ENCODE measurements at regions not wholly inside any gene's neighbourhood (a gene's known extent, or its start where the extent isn't known, plus 50 kb on each side); places are given as distances from the start of the nearest gene placed in this dataset.

DNA sequence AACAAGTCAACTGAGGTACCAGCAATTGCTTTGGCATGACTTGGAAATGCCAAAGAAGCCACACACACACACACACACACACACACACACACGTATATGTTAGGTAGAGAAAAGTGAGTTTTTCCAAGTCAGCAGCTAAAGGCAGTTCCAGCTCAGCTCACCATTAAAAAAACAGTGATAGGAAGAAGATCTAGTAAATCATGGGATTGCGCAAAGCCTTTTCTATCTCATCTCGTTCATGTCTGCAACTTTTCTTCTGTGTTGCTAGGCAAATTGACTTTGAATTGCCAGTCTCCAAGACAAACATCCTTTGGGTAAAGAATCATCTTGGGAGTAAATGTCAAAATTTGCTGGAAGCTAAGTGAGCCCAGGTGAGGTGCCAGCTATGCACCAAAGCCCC lies 500.1 kb downstream of the ENC1 start:
- Histone ChIP-seq H2AFZ (ENCODE audit: low read length) (no peak overlapping the region), H3K9me3 (replicated peaks; ENCODE audit: insufficient read depth, low read length) (no peaks in the 10 kb centered on the region), H3K36me3 (replicated peaks; ENCODE audit: insufficient read depth, low read length) (no peaks in the 10 kb centered on the region), H3K9ac (ENCODE audit: low read length) (no peak overlapping the region), H3K79me2 (ENCODE audit: low read length) (no peaks in the 10 kb centered on the region), H3F3A (ENCODE audit: insufficient read depth, low read length) (no peaks in the 10 kb centered on the region), H3K4me1 (ENCODE audit: low read length) (no peaks in the 10 kb centered on the region), H3K4me2 (ENCODE audit: low read depth, low read length) (no peak overlapping the region), H4K20me1 (ENCODE audit: insufficient read depth, low read length) (no peaks in the 10 kb centered on the region), H3K9me2 (replicated peaks; ENCODE audit: insufficient read depth, low read length) (no peaks in the 10 kb centered on the region), H3K4me3 (ENCODE audit: low read length) (no peak overlapping the region), H3K27ac (ENCODE audit: low read length) (no peak overlapping the region), H3K27me3 (replicated peaks; ENCODE audit: insufficient read depth, low read length) (no peaks in the 10 kb centered on the region)
- DNase-seq = no peak
- TF ChIP-seq, protein P1, sequence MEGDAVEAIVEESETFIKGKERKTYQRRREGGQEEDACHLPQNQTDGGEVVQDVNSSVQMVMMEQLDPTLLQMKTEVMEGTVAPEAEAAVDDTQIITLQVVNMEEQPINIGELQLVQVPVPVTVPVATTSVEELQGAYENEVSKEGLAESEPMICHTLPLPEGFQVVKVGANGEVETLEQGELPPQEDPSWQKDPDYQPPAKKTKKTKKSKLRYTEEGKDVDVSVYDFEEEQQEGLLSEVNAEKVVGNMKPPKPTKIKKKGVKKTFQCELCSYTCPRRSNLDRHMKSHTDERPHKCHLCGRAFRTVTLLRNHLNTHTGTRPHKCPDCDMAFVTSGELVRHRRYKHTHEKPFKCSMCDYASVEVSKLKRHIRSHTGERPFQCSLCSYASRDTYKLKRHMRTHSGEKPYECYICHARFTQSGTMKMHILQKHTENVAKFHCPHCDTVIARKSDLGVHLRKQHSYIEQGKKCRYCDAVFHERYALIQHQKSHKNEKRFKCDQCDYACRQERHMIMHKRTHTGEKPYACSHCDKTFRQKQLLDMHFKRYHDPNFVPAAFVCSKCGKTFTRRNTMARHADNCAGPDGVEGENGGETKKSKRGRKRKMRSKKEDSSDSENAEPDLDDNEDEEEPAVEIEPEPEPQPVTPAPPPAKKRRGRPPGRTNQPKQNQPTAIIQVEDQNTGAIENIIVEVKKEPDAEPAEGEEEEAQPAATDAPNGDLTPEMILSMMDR (IDR thresholded peaks at IDR 0.05; ENCODE audit: low read length) = no peak
- no peak for TF ChIP-seq EZH2phosphoT487 (IDR thresholded peaks at IDR 0.05; ENCODE audit: low read length)
- TF ChIP-seq EZH2 (optimal IDR thresholded peaks at IDR 0.05; ENCODE audit: low read depth, low read length) = no peak

DNA sequence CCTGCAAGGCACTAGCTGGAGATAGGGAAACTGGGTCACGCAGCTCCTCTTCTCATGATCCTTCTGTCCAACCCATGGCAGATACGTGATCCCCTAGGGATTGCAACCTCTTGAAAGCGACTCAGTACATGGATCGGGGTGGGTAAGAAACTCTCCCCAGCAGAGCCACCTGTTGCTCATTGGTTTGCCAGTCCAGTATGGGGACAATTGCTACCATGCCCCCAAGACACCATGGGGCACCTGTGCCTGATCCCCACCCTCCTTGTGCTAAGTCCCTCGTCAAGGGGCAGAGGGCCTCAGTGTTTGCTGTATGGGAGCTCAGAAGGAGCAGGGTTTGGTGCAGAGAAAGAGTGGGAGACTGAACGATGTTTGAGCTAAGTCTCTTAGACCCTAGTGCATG lies 500.9 kb downstream of the ENC1 start:
- H3K9ac ChIP-seq (ENCODE audit: low read length) = no peak overlapping the region
- H3K9me3 ChIP-seq (replicated peaks; ENCODE audit: insufficient read depth, low read length) = no peaks in the 10 kb centered on the region

DNA sequence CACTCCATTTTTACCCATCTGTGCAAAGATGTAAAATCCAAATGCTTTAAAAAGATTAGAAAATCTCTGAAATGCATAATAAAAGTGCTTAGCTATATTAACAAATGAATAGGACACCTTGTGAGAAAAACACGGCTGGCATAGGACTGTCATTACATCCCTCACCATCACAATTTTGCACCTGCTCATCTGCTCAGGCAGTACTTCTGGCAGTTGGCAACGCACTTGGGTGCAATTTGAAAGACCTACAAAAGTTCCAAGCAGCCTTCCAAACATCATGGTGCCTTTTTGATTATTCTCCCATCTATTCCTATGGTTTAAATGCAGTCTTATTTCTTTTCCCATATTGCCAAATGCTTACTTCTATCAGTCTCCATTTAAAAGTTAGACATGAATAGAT lies 501.8 kb downstream of the ENC1 start:
- no peaks in the 10 kb centered on the region; the same call in 1 of the 2 replicates for H3K9me2 ChIP-seq (replicated peaks; ENCODE audit: insufficient read depth, low read length)
- no peaks in the 10 kb centered on the region for H4K20me1 ChIP-seq (ENCODE audit: insufficient read depth, low read length)
- H3K27me3 ChIP-seq (replicated peaks; ENCODE audit: insufficient read depth, low read length) = no peaks in the 10 kb centered on the region
- no peaks in the 10 kb centered on the region for H3K9me3 ChIP-seq (replicated peaks; ENCODE audit: insufficient read depth, low read length)
- TF ChIP-seq, protein P1 (IDR thresholded peaks at IDR 0.05; ENCODE audit: low read length) = no peak
- TF ChIP-seq EZH2phosphoT487 (IDR thresholded peaks at IDR 0.05; ENCODE audit: low read length) = no peak
- no peak for TF ChIP-seq EZH2 (optimal IDR thresholded peaks at IDR 0.05; ENCODE audit: low read depth, low read length)
- no peaks in the 10 kb centered on the region for H3F3A ChIP-seq (ENCODE audit: insufficient read depth, low read length)
- H3K4me3 ChIP-seq (ENCODE audit: low read length) = no peak overlapping the region
- H3K36me3 ChIP-seq (replicated peaks; ENCODE audit: insufficient read depth, low read length) = no peaks in the 10 kb centered on the region
- no peak overlapping the region for H2AFZ ChIP-seq (ENCODE audit: low read length)
- no peak for DNase-seq
- H3K4me2 ChIP-seq (ENCODE audit: low read depth, low read length) = no peak overlapping the region
- no peak overlapping the region for H3K27ac ChIP-seq (ENCODE audit: low read length)
- H3K79me2 ChIP-seq (ENCODE audit: low read length) = no peaks in the 10 kb centered on the region
- H3K4me1 ChIP-seq (ENCODE audit: low read length) = no peaks in the 10 kb centered on the region
- H3K9ac ChIP-seq (ENCODE audit: low read length) = no peak overlapping the region

More for the DNA sequence above, 500.9 kb downstream of the ENC1 start:
- Histone ChIP-seq H3K79me2 (ENCODE audit: low read length) (no peaks in the 10 kb centered on the region), H3K4me3 (ENCODE audit: low read length) (no peak overlapping the region), H3K36me3 (replicated peaks; ENCODE audit: insufficient read depth, low read length) (no peaks in the 10 kb centered on the region), H3K9me2 (replicated peaks; ENCODE audit: insufficient read depth, low read length) (no peaks in the 10 kb centered on the region; the same call in 1 of the 2 replicates), H3K4me2 (ENCODE audit: low read depth, low read length) (no peak overlapping the region), H4K20me1 (ENCODE audit: insufficient read depth, low read length) (no peaks in the 10 kb centered on the region), H2AFZ (ENCODE audit: low read length) (no peak overlapping the region), H3K4me1 (ENCODE audit: low read length) (no peaks in the 10 kb centered on the region), H3F3A (ENCODE audit: insufficient read depth, low read length) (no peaks in the 10 kb centered on the region), H3K27me3 (replicated peaks; ENCODE audit: insufficient read depth, low read length) (no peaks in the 10 kb centered on the region), H3K27ac (ENCODE audit: low read length) (no peak overlapping the region)
- TF ChIP-seq EZH2 (optimal IDR thresholded peaks at IDR 0.05; ENCODE audit: low read depth, low read length) (no peak), EZH2phosphoT487 (IDR thresholded peaks at IDR 0.05; ENCODE audit: low read length) (no peak)
- TF ChIP-seq, protein P1 (IDR thresholded peaks at IDR 0.05; ENCODE audit: low read length) = no peak
- no peak for DNase-seq
